ENCODE measurements at regions not wholly inside any gene's neighbourhood (a gene's known extent, or its start where the extent isn't known, plus 50 kb on each side); places are given as distances from the start of the nearest gene placed in this dataset.

DNA sequence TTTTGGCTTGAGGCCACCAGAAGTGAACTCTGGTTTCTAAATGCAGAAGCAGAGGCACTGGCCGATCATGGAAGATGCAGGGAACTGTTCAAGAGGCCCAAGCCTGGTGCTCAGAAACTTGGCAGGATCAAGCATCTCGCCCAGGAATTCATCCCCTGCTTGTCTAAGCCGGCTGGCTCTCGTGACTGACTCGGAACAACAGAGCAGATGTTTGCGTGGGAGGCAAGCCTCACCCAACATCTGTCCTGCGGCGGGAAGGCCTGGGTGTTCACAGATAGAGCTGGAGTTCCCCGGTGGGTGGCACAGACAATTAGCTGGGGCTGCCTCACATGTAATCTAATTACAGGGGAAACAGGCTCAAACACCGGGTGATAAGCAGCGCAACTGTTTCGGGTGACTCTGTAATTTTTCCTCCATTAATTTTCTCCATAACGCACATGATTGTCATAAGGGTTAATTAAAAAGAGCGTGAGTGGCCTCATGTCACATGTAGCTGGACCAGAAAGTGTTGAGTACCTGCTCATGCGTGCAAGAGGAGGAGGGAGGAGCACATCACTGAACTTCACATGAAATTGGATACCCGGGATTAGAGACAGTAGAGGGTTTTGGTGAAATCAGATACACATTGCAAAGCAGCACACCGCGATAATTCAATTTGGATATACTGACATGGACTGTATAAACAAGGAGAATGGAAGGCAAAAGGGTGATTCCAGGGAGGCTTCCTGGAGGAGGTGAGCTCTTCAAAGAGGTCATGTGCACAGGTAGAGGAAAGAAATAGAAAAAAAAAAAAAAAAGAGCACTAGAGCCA is 180.0 kb downstream of the ETS2 start:
- DNase-seq (ENCODE audit: low read depth), result peak; percentile 54

DNA sequence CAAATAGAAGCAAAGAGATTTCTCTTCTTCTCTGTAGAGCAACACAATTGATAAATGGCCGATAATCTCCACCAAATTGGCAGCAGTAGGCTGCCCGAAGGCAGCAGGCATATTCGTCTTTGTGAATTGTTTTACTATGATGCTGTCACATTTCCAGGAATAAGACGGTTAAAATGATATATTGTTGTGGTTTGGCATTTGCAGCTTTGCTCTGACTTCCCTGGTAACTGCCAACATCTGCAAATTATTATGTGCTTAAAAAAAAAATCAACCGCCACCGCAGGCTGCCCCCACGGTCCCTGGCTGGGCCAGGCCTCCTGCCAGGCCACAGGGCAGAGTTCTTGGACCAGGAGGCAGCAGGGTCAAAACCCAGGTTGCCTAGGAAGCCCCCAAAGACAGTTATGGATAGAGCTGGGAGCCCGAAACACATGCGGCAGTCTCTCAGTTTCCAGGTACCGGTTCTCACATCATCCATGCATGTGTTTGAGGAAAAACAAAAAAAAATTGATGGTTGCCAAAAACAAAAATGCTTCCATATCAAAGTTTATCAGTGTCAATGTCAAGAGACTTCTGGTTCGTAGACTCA is 179.3 kb downstream of the ETS2 start:
- DNase-seq (ENCODE audit: low read depth), result peak; percentile 23

DNA sequence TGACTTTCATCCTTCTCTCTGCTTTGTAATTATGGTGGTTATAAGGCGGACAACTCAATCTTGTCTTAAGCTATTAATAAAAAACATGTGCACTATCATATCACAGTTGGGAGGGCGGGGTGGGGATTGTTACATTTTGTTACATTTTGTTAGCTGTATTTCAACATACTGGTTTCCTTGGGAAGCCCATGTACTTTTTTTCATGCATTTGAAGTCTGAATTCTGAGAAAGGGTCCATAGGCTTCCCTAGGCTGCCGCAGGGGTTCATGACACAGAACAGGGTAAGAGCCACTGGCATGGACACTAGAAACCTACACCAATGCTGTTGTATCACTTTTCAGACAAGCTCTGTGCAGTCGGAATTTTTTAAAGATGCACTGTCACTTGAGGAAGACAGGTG is 178.8 kb downstream of the ETS2 start:
- DNase-seq (ENCODE audit: low read depth), result no peak

DNA sequence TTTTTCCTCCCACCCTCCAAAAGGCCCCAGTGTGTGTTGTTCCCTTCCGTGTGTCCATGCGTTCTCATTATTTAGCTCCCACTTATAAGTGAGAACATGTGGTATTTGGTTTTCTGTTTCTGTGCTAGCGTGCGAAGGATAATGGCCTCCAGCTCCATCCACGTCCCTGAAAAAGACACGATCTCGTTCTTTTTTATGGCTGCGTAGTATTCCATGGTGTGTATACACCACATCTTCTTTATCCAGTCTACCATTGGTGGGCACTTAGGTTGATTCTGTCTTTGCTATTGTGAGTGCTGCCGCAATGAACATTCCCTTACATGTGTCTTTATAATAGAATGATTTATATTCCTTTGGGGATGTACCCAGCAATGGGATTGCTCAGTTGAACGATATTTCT is 177.8 kb downstream of the ETS2 start:
- no peak for DNase-seq (ENCODE audit: low read depth)

DNA sequence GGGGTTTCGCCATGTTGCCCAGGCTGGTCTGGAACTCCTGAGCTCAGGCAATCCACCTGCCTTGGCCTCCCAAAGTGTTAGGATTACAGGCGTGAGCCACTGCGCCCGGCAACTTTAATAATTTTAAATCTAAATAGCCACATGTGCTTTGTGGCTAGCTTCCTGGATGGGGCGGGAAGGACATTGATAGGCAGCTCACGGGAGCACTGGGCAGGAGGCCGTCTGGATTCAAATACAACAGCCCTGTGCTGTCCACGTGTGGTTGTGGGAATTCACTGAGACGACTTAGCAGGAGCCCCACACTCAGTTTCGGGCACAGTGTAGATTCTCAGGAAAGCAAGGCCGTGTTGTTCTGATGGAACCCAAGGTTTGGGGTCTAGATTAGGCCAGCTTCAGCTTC is 177.1 kb downstream of the ETS2 start:
- DNase-seq (ENCODE audit: low read depth), result no peak

DNA sequence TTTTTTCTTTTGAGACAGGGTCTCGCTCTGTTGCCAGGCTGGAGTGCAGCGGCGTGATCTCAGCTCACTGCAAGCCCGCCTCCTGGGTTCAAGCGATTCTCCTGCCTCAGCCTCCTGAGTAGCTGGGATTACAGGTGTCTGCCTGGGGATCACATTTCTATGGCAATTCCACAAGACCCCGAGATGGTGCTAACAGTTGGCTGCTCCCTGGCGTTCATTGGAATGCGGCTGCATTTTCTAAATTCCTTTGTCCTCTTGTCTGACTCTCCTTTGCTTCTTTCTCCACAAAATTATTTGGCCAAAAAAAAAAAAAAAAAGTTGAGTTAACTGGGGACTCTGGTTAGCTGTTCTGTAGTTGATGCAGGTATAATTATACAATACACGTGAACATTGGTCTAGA is 176.4 kb downstream of the ETS2 start:
- DNase-seq (ENCODE audit: low read depth), result peak; percentile 70

DNA sequence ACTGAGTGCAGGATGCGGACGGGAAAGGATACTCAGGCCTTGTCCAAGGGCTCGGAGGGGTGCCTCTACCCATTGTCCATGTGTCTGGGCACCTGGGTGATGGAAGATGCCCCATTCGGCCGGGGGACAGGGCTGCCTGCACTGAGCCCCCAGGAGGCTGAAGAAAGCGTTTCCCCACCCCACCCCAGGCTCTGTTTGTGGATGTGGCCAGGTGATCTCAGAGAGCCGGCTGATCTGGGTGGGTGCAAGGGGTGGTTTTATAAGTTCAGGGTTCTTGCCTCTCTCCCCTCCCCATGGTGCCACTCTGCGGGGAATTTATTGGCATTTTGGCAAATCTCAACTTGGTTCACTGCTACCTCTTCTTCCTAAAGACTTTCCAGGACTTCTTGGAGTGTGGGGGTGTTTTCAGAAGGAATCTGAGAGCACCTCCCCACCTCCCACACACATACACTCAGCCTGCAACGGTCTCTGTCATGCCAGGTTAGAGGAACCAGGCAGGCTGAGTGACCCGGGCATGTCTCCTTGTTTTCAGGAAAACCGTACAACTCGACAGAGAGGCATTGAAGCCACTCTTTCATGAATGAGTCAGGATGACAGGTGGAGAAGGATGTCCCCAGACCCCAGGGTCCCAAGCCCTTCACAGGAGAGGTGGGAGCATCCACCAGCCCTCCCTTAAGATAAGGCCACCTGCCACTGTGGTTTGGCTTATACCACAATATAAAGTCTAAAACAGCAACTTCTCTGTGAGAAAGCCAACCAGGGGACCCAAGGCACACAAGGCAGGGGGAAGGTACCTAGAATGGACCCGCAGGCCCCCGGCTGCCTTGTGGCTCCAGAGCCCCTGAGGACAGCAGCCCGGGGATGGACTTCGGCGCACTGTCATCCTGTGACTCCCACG is 174.9 kb downstream of the ETS2 start:
- DNase-seq (ENCODE audit: low read depth), result no peak

DNA sequence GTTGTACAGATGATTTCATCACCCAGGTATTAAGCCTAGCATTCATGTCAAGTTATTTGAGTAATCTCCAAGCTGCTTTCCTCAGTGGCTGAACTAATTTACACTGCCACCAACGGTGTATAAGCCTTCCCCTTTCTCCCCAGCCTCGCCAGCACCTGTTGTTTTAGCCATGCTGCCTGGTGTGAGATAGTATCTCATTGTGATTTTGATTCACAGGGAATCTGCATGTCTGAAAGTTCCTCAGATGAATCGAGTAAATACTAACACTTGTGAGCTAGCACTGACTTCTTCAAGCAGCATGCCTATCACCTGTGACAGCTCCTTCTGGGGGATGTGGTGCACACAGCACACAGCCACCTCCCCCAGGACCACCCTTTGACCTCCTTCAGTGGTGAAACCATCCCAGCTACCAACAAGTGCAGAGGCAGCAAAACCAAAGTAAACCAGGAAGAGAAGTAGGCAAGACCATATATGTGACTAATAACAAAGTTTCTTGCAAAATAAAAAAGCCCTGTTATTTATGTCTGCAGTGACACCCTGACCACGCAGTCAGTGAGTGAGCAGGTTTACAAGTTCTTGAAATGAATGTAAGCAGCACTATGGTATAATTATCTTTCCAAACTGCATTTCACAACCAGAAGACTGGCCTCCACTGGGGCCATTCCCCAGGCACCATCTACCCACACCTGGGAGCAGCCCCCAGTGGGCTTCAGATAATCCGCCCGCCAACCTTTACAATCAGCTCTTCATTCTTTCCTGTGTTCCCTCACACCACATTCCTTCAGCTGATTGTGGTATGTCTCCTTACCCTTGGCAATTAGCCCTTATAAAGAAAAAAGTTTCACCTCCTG is 173.8 kb downstream of the ETS2 start:
- peak; percentile 77 for DNase-seq (ENCODE audit: low read depth)

DNA sequence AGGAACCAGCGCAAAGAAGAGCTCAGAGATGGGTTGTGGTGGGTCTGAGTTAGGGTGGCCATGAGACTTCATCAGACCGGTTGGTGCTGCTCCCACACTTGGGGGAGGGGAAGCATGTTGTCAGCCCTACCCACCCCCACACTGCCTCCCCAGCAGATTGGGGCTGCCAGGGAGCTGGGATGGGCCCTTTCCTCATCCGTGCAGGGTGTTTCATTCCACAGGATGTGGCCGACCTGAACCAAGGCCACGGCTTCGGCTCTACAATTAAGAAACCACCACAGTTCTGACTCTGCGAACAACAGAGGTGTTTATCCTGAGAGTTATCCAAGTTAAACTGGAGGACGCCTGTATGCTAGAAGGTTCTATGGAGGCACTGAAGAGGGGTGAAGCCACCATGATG is 171.2 kb downstream of the ETS2 start:
- DNase-seq (ENCODE audit: low read depth), result no peak

DNA sequence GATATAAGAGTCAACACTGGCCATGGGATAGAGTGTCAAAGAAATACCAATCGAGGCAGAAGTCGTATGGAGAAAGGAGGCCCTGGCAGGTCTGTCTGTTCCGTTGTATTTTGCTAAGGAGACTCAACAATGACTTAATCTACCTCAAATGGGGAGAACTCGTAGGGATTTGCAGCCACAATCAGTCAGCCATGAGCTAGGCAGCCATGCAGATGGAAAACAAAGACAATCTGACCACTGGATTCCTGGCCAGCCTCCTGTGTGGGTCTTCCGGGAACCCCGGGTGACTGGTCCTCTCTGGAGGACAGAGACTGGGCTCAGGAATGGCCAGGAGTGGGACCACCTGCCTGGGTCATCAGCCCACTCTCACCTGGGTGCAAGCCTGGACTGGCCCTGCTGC is 167.8 kb downstream of the ETS2 start:
- DNase-seq (ENCODE audit: low read depth), result peak; percentile 74

DNA sequence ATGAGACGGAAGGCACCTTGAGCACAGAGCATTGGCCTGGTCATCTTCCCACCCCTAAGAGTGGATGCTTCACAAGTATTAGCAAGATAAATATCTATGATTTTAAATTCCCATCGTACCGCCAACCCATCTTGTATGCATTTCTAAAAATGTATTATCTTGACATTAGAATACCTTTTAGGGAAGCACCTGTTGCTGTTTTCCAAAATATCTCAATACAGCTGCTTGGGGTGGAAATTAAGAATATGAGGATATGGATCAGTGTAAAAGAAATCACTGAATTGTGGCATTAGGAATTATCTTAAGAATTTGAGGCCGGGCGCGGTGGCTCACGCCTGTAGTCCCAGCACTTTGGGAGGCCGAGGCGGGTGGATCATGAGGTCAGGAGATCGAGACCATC is 166.3 kb downstream of the ETS2 start:
- no peak for DNase-seq (ENCODE audit: low read depth)

DNA sequence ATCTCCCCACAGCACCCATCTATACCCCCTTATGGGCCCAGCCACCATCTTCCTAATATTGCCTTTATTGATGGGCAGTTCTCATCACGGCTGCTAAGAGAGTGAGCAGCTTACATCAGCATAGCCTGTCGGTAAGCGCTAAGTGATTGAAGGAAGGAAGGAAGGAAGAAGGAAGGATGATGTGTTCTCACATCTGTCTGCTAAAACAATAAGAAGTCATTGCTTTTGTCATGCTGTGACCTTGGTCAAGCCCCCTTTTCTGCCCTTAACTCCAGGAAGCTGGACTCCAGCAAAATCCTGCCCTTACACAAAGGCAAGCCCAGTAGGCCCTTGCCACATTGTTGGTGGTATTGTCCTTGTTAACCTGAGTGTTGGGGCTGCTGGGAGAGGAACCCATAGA is 165.0 kb downstream of the ETS2 start:
- DNase-seq (ENCODE audit: low read depth), result no peak

DNA sequence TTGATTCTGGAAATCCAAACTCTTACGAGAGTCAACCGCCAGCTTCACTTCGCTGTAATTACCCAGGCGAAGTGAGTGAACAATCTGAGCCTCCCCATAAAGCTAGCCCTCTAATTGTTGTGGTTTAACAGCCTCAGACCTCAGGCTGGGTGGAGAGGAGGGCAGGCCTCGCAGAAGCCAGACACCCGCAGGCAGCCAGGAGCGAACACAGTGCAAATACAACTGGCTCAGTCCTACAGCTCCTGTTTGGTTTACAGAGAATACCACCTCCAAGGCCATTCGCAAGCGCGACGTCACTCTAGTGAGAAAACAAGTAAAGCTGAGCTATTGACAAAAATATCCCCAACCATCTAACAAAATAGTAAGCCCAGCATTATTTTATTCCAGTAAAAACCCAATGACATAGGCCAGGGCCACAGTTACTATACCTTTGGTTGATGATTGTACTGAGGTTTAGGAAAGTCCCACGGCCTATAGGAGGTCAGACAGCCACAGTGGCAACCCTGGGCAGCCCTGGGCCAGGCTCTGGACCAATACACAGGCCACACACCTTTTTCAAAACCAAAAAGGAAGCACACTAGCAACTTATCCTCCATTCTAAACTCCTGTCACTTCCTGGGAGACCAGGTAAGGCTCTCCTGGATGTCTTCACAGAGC is 163.3 kb downstream of the ETS2 start:
- DNase-seq (ENCODE audit: low read depth), result peak; percentile 38

DNA sequence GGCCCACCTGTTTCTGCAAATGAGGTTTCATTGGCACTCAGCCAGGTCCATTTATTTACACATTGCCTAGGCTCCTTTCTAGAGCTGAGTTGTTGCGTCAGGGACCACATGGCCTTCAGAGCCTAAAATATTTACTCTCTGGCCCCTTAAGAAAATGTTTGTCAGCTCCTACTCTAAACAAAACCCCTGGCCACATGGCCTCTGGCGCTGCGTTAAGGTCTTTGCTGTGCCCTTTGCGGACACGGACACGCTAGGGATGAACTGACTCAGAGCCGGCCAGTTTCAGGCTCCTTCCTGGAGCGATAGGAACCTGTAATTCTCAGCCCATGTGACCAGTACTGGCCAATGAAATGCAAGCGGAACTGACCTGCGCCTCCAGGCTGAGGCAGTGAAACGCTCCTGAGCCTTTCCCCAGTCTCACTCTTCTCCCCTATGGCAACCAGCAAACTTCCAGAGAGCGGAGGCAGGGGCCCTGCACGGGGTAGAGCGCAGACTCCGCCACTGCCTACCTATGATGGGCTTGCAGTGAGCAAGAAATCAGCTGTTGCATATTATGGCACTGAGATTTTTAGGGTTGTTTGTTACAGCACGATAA is 160.3 kb downstream of the ETS2 start:
- DNase-seq (ENCODE audit: low read depth), result peak; percentile 93

DNA sequence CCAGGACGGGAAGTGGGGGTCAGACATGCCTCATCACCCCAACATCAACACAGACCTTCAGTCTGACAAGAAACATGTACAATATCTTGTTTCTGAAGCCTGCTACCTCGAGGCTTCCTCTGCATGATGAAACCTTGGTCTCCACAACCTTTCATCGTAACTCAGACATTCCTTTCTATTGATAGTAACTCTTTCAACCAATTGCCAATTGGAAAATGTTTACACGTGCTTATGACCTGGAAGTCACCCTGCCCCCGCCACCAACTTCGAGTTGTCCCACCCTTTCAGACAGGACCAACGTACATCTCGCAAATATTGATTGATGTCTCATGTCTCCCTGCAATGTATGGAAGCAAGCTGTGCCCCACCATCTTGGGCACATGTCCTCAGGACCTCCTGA is 159.5 kb downstream of the ETS2 start:
- peak; percentile 40 for DNase-seq (ENCODE audit: low read depth)

DNA sequence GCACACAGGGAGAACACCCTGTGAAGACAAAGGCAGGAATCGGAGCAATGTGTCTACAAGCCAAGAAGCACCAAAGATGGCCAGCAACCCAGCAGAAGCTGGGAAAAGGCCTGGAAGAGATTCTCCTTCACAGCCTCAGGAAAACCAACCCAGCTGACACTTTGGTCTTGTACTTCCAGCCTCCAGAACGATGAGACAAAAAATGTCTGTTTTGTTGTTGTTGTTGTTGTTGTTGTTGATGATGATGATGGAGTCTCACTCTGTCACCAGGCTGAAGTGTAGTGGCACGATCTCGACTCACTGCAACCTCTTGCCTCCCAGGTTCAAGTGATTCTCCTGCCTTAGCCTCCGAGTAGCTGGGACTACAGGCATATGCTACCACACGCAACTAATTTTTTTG is 157.3 kb downstream of the ETS2 start:
- no peak for DNase-seq (ENCODE audit: low read depth)

DNA sequence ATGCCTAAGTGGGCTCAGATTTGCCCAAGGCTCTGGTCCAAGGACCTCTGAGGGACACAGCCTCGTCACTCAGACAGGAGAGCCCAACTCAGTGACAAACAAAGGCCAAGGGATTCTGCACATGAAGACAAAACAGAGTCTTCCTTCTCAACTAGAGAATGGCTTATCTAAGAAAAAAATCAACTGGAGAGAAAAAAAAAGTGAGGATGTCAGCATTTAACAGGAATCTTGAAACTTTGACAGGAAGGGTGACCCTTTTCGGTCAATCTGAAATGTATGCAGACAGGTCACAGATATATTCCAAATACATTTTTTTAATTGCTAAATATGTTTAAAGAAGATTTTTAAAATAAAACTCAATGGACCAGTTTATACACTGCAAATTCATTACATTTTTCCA is 154.5 kb downstream of the ETS2 start:
- no peak for DNase-seq (ENCODE audit: low read depth)

DNA sequence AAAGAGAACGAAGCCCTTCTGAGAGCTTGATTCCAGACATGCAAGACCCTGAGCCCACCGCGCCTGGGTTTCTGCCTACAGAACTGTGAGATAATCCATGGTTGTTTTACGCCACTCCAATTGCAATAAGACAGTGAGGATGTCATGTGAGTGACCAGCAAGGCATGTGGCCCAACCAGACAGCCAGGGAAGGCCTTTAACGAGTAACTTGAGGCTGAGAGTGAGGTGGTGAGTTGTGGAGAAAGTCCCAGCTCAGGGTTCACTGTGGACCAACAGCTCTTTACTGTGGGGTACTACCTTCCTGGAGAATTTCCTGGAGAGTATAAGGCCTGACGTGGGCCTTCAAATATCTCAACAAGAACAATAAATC is 153.9 kb downstream of the ETS2 start:
- DNase-seq (ENCODE audit: low read depth), result peak; percentile 43

DNA sequence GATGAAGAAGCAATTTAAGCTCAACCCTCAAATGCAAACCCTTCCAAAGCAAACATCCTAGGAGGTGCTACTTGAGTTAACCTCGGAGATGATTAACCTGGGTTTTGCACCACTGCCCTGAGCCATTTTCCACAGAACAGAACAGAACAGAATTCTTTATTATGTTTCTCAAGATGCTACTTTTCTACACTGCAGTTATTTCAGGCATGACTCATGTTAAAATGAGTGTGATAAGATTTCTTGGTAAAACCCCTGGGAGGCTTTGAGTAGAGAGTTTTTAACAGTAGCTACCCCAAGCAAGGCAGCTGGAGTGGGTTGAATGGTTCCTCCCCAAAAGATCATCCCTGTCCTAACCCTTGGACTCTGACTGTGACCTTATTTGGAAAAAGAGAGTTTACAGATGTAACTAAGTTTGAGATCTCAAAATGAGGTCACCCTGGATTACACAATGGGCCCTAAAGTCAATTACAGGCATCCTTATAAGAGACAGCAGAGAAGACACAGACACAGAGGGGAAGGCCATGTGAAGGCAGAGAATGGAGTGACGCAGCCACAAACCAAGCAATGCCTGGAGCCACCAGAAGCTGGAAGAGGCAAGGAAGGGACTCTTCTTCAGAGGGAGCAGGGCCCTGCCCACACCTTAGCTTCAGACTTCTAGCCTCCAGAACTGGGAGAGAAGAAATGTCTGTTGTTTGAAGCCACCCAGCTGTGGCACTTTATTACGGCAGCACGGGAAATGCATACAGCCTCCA is 153.4 kb downstream of the ETS2 start:
- DNase-seq (ENCODE audit: low read depth), result peak; percentile 99

DNA sequence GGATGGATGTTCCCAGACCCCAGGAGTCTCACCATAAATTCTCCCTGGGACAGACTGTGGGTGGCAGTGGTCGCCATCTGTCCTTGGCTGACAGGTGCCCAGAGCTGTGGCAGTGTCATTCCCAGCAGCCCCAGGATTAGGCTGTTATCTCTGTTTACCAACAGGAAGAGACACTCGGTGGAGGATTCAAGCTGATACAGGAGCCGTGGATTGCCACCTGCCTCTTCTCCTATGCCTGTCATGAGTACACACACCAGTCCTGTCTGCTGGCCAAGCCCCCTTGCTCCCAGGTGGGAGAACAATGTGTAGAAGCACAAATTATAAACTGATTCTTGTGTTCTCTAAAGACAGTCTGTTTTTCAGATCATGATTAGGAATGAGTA is 152.6 kb downstream of the ETS2 start:
- no peak for DNase-seq (ENCODE audit: low read depth)

All from renal cortical epithelial cell (primary cell).